H9 (cell line): ENCODE measurements at regions not wholly inside any gene's neighbourhood (a gene's known extent, or its start where the extent isn't known, plus 50 kb on each side); places are given as distances from the start of the nearest gene placed in this dataset.

Experiments used
- DNase-seq: peaks from one replicate; pipeline ENCODE4 v3.0.0-alpha.2; 2017
- H2AFZ ChIP-seq: one replicate; pipeline ENCODE4 v1.6.1; 2013; ENCODE audit warnings: mild to moderate bottlenecking, low read length, control low read depth, moderate library complexity
- H2AK5ac ChIP-seq: 2 replicates; pipeline ENCODE4 v1.6.1; 2013; ENCODE audit warnings: low read length, control low read depth, mixed read lengths; ENCODE audit not compliant: insufficient read length
- H2BK120ac ChIP-seq: one replicate; pipeline ENCODE4 v1.6.1; 2013; ENCODE audit warnings: low read depth, mild to moderate bottlenecking, low read length, control low read depth, inconsistent platforms; ENCODE audit not compliant: poor library complexity, severe bottlenecking
- H2BK12ac ChIP-seq: 2 replicates; pipeline ENCODE4 v1.6.1; 2013; ENCODE audit warnings: low read length, control low read depth, mixed read lengths, low read depth; ENCODE audit not compliant: insufficient read length
- H2BK15ac ChIP-seq: 2 replicates; pipeline ENCODE4 v1.6.1; 2013; ENCODE audit warnings: low read depth, low read length, control low read depth
- H2BK20ac ChIP-seq: one replicate; pipeline ENCODE4 v1.6.1; 2013; ENCODE audit warnings: low read depth, mild to moderate bottlenecking, low read length, control low read depth, inconsistent platforms; ENCODE audit not compliant: poor library complexity, severe bottlenecking
- H2BK5ac ChIP-seq: 2 replicates; pipeline ENCODE4 v1.6.1; 2013; ENCODE audit warnings: low read length, control low read depth, mixed read lengths; ENCODE audit not compliant: insufficient read length
- H3K14ac ChIP-seq: 2 replicates; pipeline ENCODE4 v1.6.1; 2013; ENCODE audit warnings: low read length, control low read depth; ENCODE audit not compliant: insufficient read depth
- H3K18ac ChIP-seq: 2 replicates; pipeline ENCODE4 v1.6.1; 2013; ENCODE audit warnings: low read depth, mild to moderate bottlenecking, mixed read lengths, low read length, control low read depth; ENCODE audit not compliant: insufficient read length
- H3K23ac ChIP-seq: 2 replicates; pipeline ENCODE4 v1.6.1; 2013; ENCODE audit warnings: low read length, control low read depth, mixed read lengths, low read depth; ENCODE audit not compliant: insufficient read length
- H3K23me2 ChIP-seq: 2 replicates; pipeline ENCODE4 v1.6.1; 2013; ENCODE audit warnings: low read depth, mild to moderate bottlenecking, mixed read lengths, low read length, control low read depth; ENCODE audit not compliant: insufficient read length, poor library complexity, severe bottlenecking
- H3K27ac ChIP-seq: 2 replicates; pipeline ENCODE4 v1.5.1; 2013; ENCODE audit warnings: low read length, control low read depth, mixed read lengths, low read depth; ENCODE audit not compliant: insufficient read length
- H3K27me3 ChIP-seq: 2 replicates; pipeline ENCODE4 v1.6.1; 2013; ENCODE audit warnings: low read length, control low read depth, inconsistent platforms; ENCODE audit not compliant: insufficient read depth
- H3K4ac ChIP-seq: 2 replicates; pipeline ENCODE4 v1.6.1; 2013; ENCODE audit warnings: low read depth, mild to moderate bottlenecking, control low read depth, inconsistent platforms, low read length, moderate library complexity
- H3K4me1 ChIP-seq: 2 replicates; pipeline ENCODE4 v1.6.1; 2013; ENCODE audit warnings: low read length, control low read depth, inconsistent platforms; ENCODE audit not compliant: insufficient read depth
- H3K4me2 ChIP-seq: 2 replicates; pipeline ENCODE4 v1.6.1; 2013; ENCODE audit warnings: low read length, control low read depth, mixed read lengths; ENCODE audit not compliant: insufficient read length, insufficient read depth
- H3K56ac ChIP-seq: 2 replicates; pipeline ENCODE4 v1.6.1; 2013; ENCODE audit warnings: low read depth, mild to moderate bottlenecking, mixed read lengths, low read length, control low read depth; ENCODE audit not compliant: insufficient read length
- H3K79me1 ChIP-seq: 2 replicates; pipeline ENCODE4 v1.6.1; 2013; ENCODE audit warnings: low read depth, mild to moderate bottlenecking, moderate library complexity, low read length, control low read depth, inconsistent platforms; ENCODE audit not compliant: insufficient read depth, poor library complexity, severe bottlenecking
- H3K79me2 ChIP-seq: 2 replicates; pipeline ENCODE4 v1.6.1; 2013; ENCODE audit warnings: low read length, control low read depth, inconsistent platforms; ENCODE audit not compliant: insufficient read depth
- H3K9ac ChIP-seq: 2 replicates; pipeline ENCODE4 v1.6.1; 2013; ENCODE audit warnings: low read length, control low read depth, mixed read lengths; ENCODE audit not compliant: insufficient read length; ENCODE audit errors: extremely low read depth
- H3K9me3 ChIP-seq: one replicate; pipeline ENCODE4 v1.6.1; 2013; ENCODE audit warnings: low read depth, low read length, inconsistent platforms; ENCODE audit not compliant: control insufficient read depth
- H3T11ph ChIP-seq: one replicate; pipeline ENCODE4 v1.6.1; 2013; ENCODE audit warnings: mild to moderate bottlenecking, low read length, control low read depth, inconsistent platforms
- H4K20me1 ChIP-seq: one replicate; pipeline ENCODE4 v1.6.1; 2013; ENCODE audit not compliant: control insufficient read depth, insufficient read length, insufficient read depth
- H4K5ac ChIP-seq: 2 replicates; pipeline ENCODE4 v1.6.1; 2013; ENCODE audit warnings: low read depth, mild to moderate bottlenecking, mixed read lengths, low read length, control low read depth; ENCODE audit not compliant: insufficient read length
- H4K8ac ChIP-seq: replicated peaks from 2 replicates; pipeline ENCODE4 v1.6.1; 2013; ENCODE audit warnings: low read length, control low read depth, mixed read lengths, low read depth; ENCODE audit not compliant: insufficient read length
- H4K91ac ChIP-seq: 2 replicates; pipeline ENCODE4 v1.6.1; 2013; ENCODE audit warnings: low read depth, mild to moderate bottlenecking, moderate library complexity, mixed read lengths, low read length, control low read depth; ENCODE audit not compliant: insufficient read length
- H3K27ac Mint-ChIP-seq, 3 experiments: 2 replicates in 2 of 3; 3 replicates in 1 of 3; pipeline ENCODE4 v1.8.0; 2020 to 2021; ENCODE audit warnings: mixed read lengths in 3 of 3, mild to moderate bottlenecking in 1 of 3, moderate library complexity in 1 of 3
- H3K27me3 Mint-ChIP-seq: 2 replicates; pipeline ENCODE4 v1.8.0; 2021; ENCODE audit warnings: low read depth, mild to moderate bottlenecking, moderate library complexity, mixed read lengths
- H3K36me3 Mint-ChIP-seq, 3 experiments: 2 replicates in 2 of 3; 3 replicates in 1 of 3; pipeline ENCODE4 v1.8.0; 2020 to 2021; ENCODE audit warnings: low read depth in 3 of 3, mixed read lengths in 3 of 3; ENCODE audit not compliant: insufficient read depth in 1 of 3
- H3K4me1 Mint-ChIP-seq, 2 experiments: 2 replicates each; pipeline ENCODE4 v1.8.0; 2020; ENCODE audit warnings: mixed read lengths in 2 of 2
- H3K4me3 Mint-ChIP-seq, 2 experiments: 2 replicates in 1 of 2; 3 replicates in 1 of 2; pipeline ENCODE4 v1.8.0; 2020 to 2021; ENCODE audit warnings: mild to moderate bottlenecking in 2 of 2, mixed read lengths in 2 of 2, moderate library complexity in 1 of 2
- H3K9me3 Mint-ChIP-seq, 2 experiments: 2 replicates in 1 of 2; 3 replicates in 1 of 2; pipeline ENCODE4 v1.8.0; 2020; ENCODE audit warnings: mild to moderate bottlenecking in 2 of 2, mixed read lengths in 2 of 2, moderate library complexity in 1 of 2
- CTCF ChIP-seq: fragments of 200-600 bp; sonication (generic); conservative IDR thresholded peaks from 3 replicates; pipeline ENCODE4 v1.8.0; 2021; ENCODE audit warnings: antibody characterized with exemption, mild to moderate bottlenecking
- WGBS: extraction: QIAGEN DNeasy Blood & Tissue Kit; methylation state at CpG from one replicate; pipeline ENCODE4 v1.1.7; 2013; ENCODE audit warnings: missing lambda C conversion rate, low lambda C conversion rate, mixed read lengths; ENCODE audit not compliant: insufficient read length; ENCODE audit errors: extremely low coverage; 5-methylcytosine and 5-hydroxymethylcytosine counted together

DNA sequence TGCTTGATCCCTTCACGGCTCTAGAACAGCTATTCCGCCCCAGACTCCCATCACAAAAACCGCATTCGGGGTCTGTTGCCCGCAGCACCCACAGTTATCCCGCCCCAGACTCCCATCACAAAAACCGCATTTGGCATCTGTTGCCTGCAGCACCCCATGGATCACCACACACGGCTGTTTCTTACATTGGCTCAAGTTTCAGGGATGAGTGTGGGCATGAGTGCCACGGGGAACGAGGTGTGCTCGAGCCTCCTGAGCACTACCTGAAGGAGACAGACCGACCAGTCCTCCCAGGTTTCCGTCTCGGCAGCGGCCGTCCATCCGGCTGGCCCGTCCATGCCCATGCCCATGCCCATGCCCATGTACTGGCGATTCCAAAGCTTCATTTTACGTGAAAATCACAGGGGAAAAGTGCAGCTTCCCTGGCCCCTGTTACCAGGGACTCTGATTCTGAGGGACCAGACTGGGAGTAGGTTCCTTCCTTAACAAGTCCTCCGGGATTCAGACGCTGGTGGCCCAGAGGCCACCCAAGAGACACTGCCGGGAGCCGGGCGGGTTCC, 66.4 kb upstream of the INSIG1 start:
- Histone ChIP-seq H3K79me1 (no peaks in the 10 kb centered on the region), H2BK5ac (no peak overlapping the region), H3K79me2 (no peaks in the 10 kb centered on the region), H2BK20ac (no peak overlapping the region), H4K8ac (no peak overlapping the region), H3K14ac (no peak overlapping the region), H4K5ac (no peak overlapping the region), H2BK12ac (no peak overlapping the region), H3K18ac (no peak overlapping the region), H4K91ac (no peak overlapping the region), H2AK5ac (no peak overlapping the region), H3K4me2 (no peak overlapping the region), H3K23me2 (no peaks in the 10 kb centered on the region), H4K20me1 (peaks cover 2% of the 10 kb centered on the region), H2BK15ac (no peak overlapping the region), H3K27me3 (no peaks in the 10 kb centered on the region; the same call in 1 of the 2 replicates), H3K27ac (no peak overlapping the region), H2AFZ (no peak overlapping the region), H3T11ph (no peak overlapping the region), H3K4ac (no peak overlapping the region), H3K56ac (no peak overlapping the region), H3K4me1 (0 out of 2 replicates have a peak, but pooled peaks cover 2% of the 10 kb centered on the region), H3K9me3 (no peaks in the 10 kb centered on the region), H3K23ac (no peak overlapping the region), H3K9ac (no peak overlapping the region), H2BK120ac (no peak overlapping the region)
- H3K27me3 Mint-ChIP-seq = peaks cover 45% of the 10 kb centered on the region
- WGBS = no CpG with 5 or more reads among the region's 25 CpGs
- TF ChIP-seq CTCF = no peak
- H3K4me3 Mint-ChIP-seq = no peak overlapping the region
- DNase-seq = no peak
- H3K36me3 Mint-ChIP-seq = no peaks in the 10 kb centered on the region; a peak in 1 of 7 replicates
- H3K27ac Mint-ChIP-seq = no peak overlapping the region
- H3K9me3 Mint-ChIP-seq = no peaks in the 10 kb centered on the region; a peak in 1 of 5 replicates
- peaks cover 29 to 33% of the 10 kb centered on the region in 2 experiments for H3K4me1 Mint-ChIP-seq
